B cell (primary cell): ENCODE measurements at regions not wholly inside any gene's neighbourhood (a gene's known extent, or its start where the extent isn't known, plus 50 kb on each side); places are given as distances from the start of the nearest gene placed in this dataset.

Experiments used
- CTCF ChIP-seq: fragments of 200-600 bp; IDR thresholded peaks from one replicate; pipeline ENCODE4 v1.8.0; 2022; ENCODE audit warnings: antibody characterized with exemption, mild to moderate bottlenecking
- EZH2 ChIP-seq: IDR thresholded peaks from 2 replicates; pipeline ENCODE4 v1.6.1; 2012; ENCODE audit warnings: borderline replicate concordance, low read depth, mild to moderate bottlenecking, moderate library complexity, low read length; ENCODE audit not compliant: insufficient read depth, poor library complexity, severe bottlenecking

GRCh38 chr9:80086386-80086785 lies 514.6 kb downstream of the TLE4 start:
- TF ChIP-seq CTCF (no peak), EZH2 (no peak)
